Neuronal stem cell (in vitro differentiated cells): ENCODE measurements at regions not wholly inside any gene's neighbourhood (a gene's known extent, or its start where the extent isn't known, plus 50 kb on each side); places are given as distances from the start of the nearest gene placed in this dataset.

Experiments
- DNase-seq: peaks from one replicate; pipeline ENCODE4 v3.0.0-alpha.2; 2013; ENCODE audit warnings: low spot score
- H2AFZ ChIP-seq: one replicate; pipeline ENCODE4 v1.6.1; 2013; ENCODE audit warnings: mild to moderate bottlenecking, low read length, inconsistent platforms
- H2AK5ac ChIP-seq: 2 replicates; pipeline ENCODE4 v1.6.1; 2013; ENCODE audit warnings: low read depth, mild to moderate bottlenecking, inconsistent platforms, low read length, moderate library complexity, mixed read lengths
- H2BK120ac ChIP-seq: 2 replicates; pipeline ENCODE4 v1.6.1; 2013; ENCODE audit warnings: low read depth, mild to moderate bottlenecking, inconsistent platforms, low read length, moderate library complexity, mixed read lengths
- H2BK12ac ChIP-seq: one replicate; pipeline ENCODE4 v1.6.1; 2013; ENCODE audit warnings: low read length, inconsistent platforms
- H2BK15ac ChIP-seq: 2 replicates; pipeline ENCODE4 v1.6.1; 2013; ENCODE audit warnings: mild to moderate bottlenecking, low read length, inconsistent platforms, mixed read lengths
- H2BK5ac ChIP-seq: one replicate; pipeline ENCODE4 v1.6.1; 2013; ENCODE audit warnings: inconsistent platforms, mild to moderate bottlenecking, low read length, moderate library complexity
- H3K14ac ChIP-seq: one replicate; pipeline ENCODE4 v1.6.1; 2013; ENCODE audit warnings: low read length, inconsistent platforms
- H3K18ac ChIP-seq: 2 replicates; pipeline ENCODE4 v1.6.1; 2013; ENCODE audit warnings: low read length, inconsistent platforms
- H3K23ac ChIP-seq: 2 replicates; pipeline ENCODE4 v1.6.1; 2013; ENCODE audit warnings: low read depth, mild to moderate bottlenecking, mixed read lengths, low read length, inconsistent platforms; ENCODE audit not compliant: poor library complexity
- H3K27ac ChIP-seq: replicated peaks from 3 replicates; pipeline ENCODE4 v1.5.1; 2013; ENCODE audit warnings: low read length, inconsistent platforms
- H3K27me3 ChIP-seq, 3 experiments: 2 replicates each; pipeline ENCODE4 v1.6.1; 2013; ENCODE audit warnings: low read length in 3 of 3, mild to moderate bottlenecking in 2 of 3, inconsistent platforms in 1 of 3, low read depth in 1 of 3, mixed read lengths in 1 of 3, moderate library complexity in 1 of 3; ENCODE audit not compliant: control insufficient read depth in 3 of 3, insufficient read depth in 3 of 3
- H3K36me3 ChIP-seq, 2 donors: replicated peaks in 1 of 2; 2 replicates each; pipeline ENCODE4 v1.6.1; 2013; ENCODE audit warnings: low read length in 2 of 2; ENCODE audit not compliant: control insufficient read depth in 2 of 2, insufficient read depth in 2 of 2
- H3K4ac ChIP-seq: 2 replicates; pipeline ENCODE4 v1.6.1; 2013; ENCODE audit warnings: inconsistent platforms, mild to moderate bottlenecking, low read length, moderate library complexity
- H3K4me1 ChIP-seq, 2 donors: 1 replicate in 1 of 2; 2 replicates in 1 of 2; pipeline ENCODE4 v1.6.1; 2013; ENCODE audit warnings: low read length in 2 of 2, low read depth in 1 of 2; ENCODE audit not compliant: control insufficient read depth in 2 of 2, insufficient read depth in 1 of 2
- H3K4me2 ChIP-seq: one replicate; pipeline ENCODE4 v1.6.1; 2013; ENCODE audit warnings: mild to moderate bottlenecking, low read length, inconsistent platforms; ENCODE audit not compliant: insufficient read depth, poor library complexity, severe bottlenecking
- H3K4me3 ChIP-seq, 2 donors: 2 replicates each; pipeline ENCODE4 v1.5.1; 2013; ENCODE audit warnings: low read length in 2 of 2, mild to moderate bottlenecking in 2 of 2, inconsistent platforms in 1 of 2, moderate library complexity in 1 of 2
- H3K79me1 ChIP-seq: one replicate; pipeline ENCODE4 v1.6.1; 2013; ENCODE audit warnings: low read depth, mild to moderate bottlenecking, inconsistent platforms, low read length, moderate library complexity
- H3K9ac ChIP-seq: one replicate; pipeline ENCODE4 v1.6.1; 2013; ENCODE audit warnings: mild to moderate bottlenecking, low read depth, low read length, inconsistent platforms; ENCODE audit not compliant: poor library complexity
- H3K9me3 ChIP-seq, 2 donors: replicated peaks in 1 of 2; 2 replicates each; pipeline versions ENCODE3 to v1.6.1; 2013; ENCODE audit warnings: low read length in 2 of 2, mild to moderate bottlenecking in 2 of 2, inconsistent platforms in 1 of 2, low read depth in 1 of 2, mixed read lengths in 1 of 2, moderate library complexity in 1 of 2; ENCODE audit not compliant: control insufficient read depth in 2 of 2, insufficient read depth in 1 of 2
- H4K8ac ChIP-seq: one replicate; pipeline ENCODE4 v1.6.1; 2013; ENCODE audit warnings: low read depth, mild to moderate bottlenecking, inconsistent platforms, low read length, moderate library complexity
- H4K91ac ChIP-seq: one replicate; pipeline ENCODE4 v1.6.1; 2013; ENCODE audit warnings: low read length, low read depth, mild to moderate bottlenecking, inconsistent platforms; ENCODE audit not compliant: poor library complexity
- WGBS, 2 donors: extraction: QIAGEN DNeasy Blood & Tissue Kit; methylation state at CpG; one replicate each; pipeline ENCODE4 v1.1.7; 2013; ENCODE audit warnings: missing lambda C conversion rate in 2 of 2, mixed read lengths in 1 of 2; ENCODE audit not compliant: insufficient read length in 2 of 2, insufficient replicate concordance in 1 of 2; ENCODE audit errors: extremely low coverage in 2 of 2; 5-methylcytosine and 5-hydroxymethylcytosine counted together

DNA sequence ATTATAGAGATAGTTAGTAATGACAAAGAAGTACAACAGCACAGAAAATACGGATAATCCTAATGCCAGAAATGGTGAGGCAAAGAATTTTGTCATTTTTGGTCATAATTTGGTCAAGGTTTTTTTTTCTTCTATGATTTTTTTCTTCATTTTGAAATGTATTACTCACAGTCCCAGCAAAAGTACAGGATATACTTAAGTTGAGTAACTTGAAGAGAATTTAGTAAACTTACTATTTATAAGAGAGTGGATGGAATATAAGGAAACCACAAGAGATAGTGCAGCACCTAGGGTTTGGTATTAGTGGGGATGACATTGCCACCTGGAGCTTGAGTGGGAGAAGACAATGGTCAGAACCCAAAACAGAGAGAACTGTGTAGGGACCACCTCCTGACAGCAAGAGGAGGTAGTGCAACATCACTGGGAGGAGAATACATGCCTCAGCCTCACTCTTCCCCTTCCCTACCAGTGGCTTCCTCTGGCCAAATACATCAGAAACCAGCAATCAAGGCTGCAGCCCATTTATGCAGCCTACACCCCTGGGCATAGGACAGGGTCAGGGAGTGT lies 434.5 kb upstream of the TRPC7 start:
- no peak overlapping the region for H3K14ac ChIP-seq
- no peak overlapping the region for H2BK12ac ChIP-seq
- H3K4me3 ChIP-seq, result no peak overlapping the region
- no peak overlapping the region for H2BK15ac ChIP-seq
- no peak overlapping the region for H3K18ac ChIP-seq
- WGBS, 2 donors, result no CpG with 5 or more reads among the region's 1 CpG
- H2AK5ac ChIP-seq, result no peak overlapping the region
- no peaks in the 10 kb centered on the region for H3K79me1 ChIP-seq
- DNase-seq, result no peak
- H2BK120ac ChIP-seq, result no peak overlapping the region
- H4K8ac ChIP-seq, result no peak overlapping the region
- H2BK5ac ChIP-seq, result no peak overlapping the region
- H3K4ac ChIP-seq, result no peak overlapping the region
- H3K27me3 ChIP-seq, result no peaks in the 10 kb centered on the region
- no peak overlapping the region for H3K27ac ChIP-seq
- H2AFZ ChIP-seq, result no peak overlapping the region
- H3K4me2 ChIP-seq, result no peak overlapping the region
- no peak overlapping the region for H4K91ac ChIP-seq
- no peaks in the 10 kb centered on the region for H3K9me3 ChIP-seq
- no peak overlapping the region for H3K23ac ChIP-seq
- H3K4me1 ChIP-seq, result no peaks in the 10 kb centered on the region
- H3K9ac ChIP-seq, result no peak overlapping the region
- H3K36me3 ChIP-seq, result no peaks in the 10 kb centered on the region

DNA sequence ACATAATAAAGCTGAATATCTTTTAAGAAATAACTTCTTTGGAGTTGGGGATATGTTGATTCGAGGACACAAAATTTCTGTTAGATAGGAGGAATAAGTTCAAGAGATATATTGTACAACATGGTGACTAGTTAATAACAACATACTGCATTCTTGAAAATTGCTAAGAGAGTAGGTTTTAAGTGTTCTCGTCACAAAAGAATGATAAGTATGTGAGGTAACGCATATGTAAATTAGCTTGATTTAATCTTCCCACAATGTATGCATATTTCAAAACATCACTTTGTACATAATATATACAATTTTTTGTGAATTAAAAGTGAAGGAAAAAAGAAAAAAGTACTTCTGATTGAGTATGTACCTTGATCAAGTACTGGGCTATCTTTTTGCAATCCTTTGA lies 428.0 kb upstream of the TRPC7 start:
- H3K27me3 ChIP-seq, result no peaks in the 10 kb centered on the region
- H3K4me3 ChIP-seq, result no peak overlapping the region
- no peak overlapping the region for H3K9ac ChIP-seq
- no CpG with 5 or more reads among the region's 3 CpGs for WGBS, 2 donors
- H3K79me1 ChIP-seq, result no peaks in the 10 kb centered on the region
- H3K27ac ChIP-seq, result no peak overlapping the region
- no peak overlapping the region for H2AK5ac ChIP-seq
- H3K23ac ChIP-seq, result no peak overlapping the region
- no peak overlapping the region for H4K91ac ChIP-seq
- no peak overlapping the region for H3K18ac ChIP-seq
- peaks cover 0 to 4% of the 10 kb centered on the region in 2 donors for H3K9me3 ChIP-seq
- H2BK12ac ChIP-seq, result no peak overlapping the region
- DNase-seq, result no peak
- no peak overlapping the region for H3K14ac ChIP-seq
- H2BK120ac ChIP-seq, result no peak overlapping the region
- H3K4me2 ChIP-seq, result no peak overlapping the region
- no peak overlapping the region for H2BK5ac ChIP-seq
- H2AFZ ChIP-seq, result no peak overlapping the region
- H3K4me1 ChIP-seq, result no peaks in the 10 kb centered on the region
- H3K36me3 ChIP-seq, result peaks cover 0 to 2% of the 10 kb centered on the region in 2 donors
- no peak overlapping the region for H4K8ac ChIP-seq
- no peak overlapping the region for H3K4ac ChIP-seq
- no peak overlapping the region for H2BK15ac ChIP-seq

DNA sequence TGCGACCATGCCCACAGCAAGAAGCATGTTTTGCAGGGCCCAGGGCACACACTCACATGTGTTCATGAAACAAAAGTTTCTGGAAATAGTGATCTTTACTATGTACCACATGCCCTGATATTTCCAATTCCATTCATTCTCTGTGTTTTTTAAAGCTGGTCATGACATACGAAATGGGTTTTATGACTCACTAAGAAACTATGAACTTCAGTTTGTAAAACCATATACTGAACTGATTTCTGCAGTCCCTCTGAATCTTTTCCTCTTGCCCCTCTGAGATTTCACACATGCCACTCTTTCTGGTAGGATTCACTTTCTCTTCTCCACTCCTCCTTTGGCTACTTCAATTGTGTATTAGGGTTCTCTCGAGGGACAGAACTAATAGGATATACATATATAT lies 416.1 kb upstream of the TRPC7 start:
- Histone ChIP-seq H3K23ac (no peak overlapping the region), H3K36me3 (no peaks in the 10 kb centered on the region), H4K91ac (no peak overlapping the region), H3K27me3 (no peaks in the 10 kb centered on the region), H4K8ac (no peak overlapping the region), H3K4me1 (no peaks in the 10 kb centered on the region), H3K18ac (no peak overlapping the region), H3K9ac (no peak overlapping the region), H3K4me2 (no peak overlapping the region), H3K27ac (no peak overlapping the region), H2AK5ac (no peak overlapping the region), H3K4me3 (no peak overlapping the region), H2AFZ (no peak overlapping the region), H3K9me3 (no peaks in the 10 kb centered on the region), H2BK5ac (no peak overlapping the region), H3K4ac (no peak overlapping the region), H2BK15ac (no peak overlapping the region), H2BK120ac (no peak overlapping the region), H2BK12ac (no peak overlapping the region), H3K14ac (no peak overlapping the region), H3K79me1 (no peaks in the 10 kb centered on the region)
- no CpG with 5 or more reads among the region's 3 CpGs for WGBS, 2 donors
- DNase-seq, result no peak

DNA sequence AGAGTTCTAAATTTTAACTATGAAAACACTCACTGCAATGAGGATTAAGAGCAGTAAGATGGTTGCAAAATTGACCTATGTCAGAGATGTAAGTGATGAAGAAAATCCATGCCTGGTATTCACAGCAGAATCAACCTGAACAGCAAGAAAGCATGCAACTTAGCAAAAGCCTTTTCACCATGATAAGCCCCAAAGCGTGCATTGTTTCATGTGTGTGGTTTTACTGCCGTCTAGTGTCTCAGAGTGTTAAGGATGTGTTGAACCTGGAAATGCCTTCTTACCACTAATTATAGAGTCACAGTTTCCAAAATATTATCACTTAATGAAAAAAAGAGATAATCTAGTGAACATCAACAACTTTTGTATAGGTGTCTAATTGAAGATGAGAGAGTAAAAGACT lies 415.2 kb upstream of the TRPC7 start:
- H3K36me3 ChIP-seq, result no peaks in the 10 kb centered on the region
- H3K9ac ChIP-seq, result no peak overlapping the region
- H3K18ac ChIP-seq, result no peak overlapping the region
- no peak overlapping the region for H3K4me2 ChIP-seq
- no peak overlapping the region for H4K91ac ChIP-seq
- no peak overlapping the region for H3K23ac ChIP-seq
- no peak overlapping the region for H2BK120ac ChIP-seq
- no peak overlapping the region for H3K4ac ChIP-seq
- H4K8ac ChIP-seq, result no peak overlapping the region
- H3K27ac ChIP-seq, result no peak overlapping the region
- H2BK5ac ChIP-seq, result no peak overlapping the region
- H3K4me1 ChIP-seq, result no peaks in the 10 kb centered on the region
- no peak overlapping the region for H2AFZ ChIP-seq
- WGBS, 2 donors, result no CpG with 5 or more reads among the region's 2 CpGs
- H2BK12ac ChIP-seq, result no peak overlapping the region
- H3K79me1 ChIP-seq, result no peaks in the 10 kb centered on the region
- H2BK15ac ChIP-seq, result no peak overlapping the region
- peaks cover 0 to 2% (median 0%) of the 10 kb centered on the region in 3 experiments for H3K27me3 ChIP-seq
- no peak overlapping the region for H2AK5ac ChIP-seq
- H3K14ac ChIP-seq, result no peak overlapping the region
- H3K9me3 ChIP-seq, result peaks cover 0 to 1% of the 10 kb centered on the region in 2 donors
- no peak for DNase-seq
- no peak overlapping the region for H3K4me3 ChIP-seq
